Activated CD8-positive, alpha-beta memory T cell treated with anti-CD3 and anti-CD28 coated beads for 36 hours (primary cell): ENCODE measurements at regions not wholly inside any gene's neighbourhood (a gene's known extent, or its start where the extent isn't known, plus 50 kb on each side); places are given as distances from the start of the nearest gene placed in this dataset.

Experiments
- CTCF ChIA-PET: fragments of 350-600 bp; sonication (Branson Sonifier 250); formaldehyde crosslinking; loops from one replicate; lab custom pipeline; 2021; ENCODE audit warnings: antibody characterized with exemption; lab: Charles Lee
- POLR2A ChIA-PET: fragments of 350-600 bp; sonication (Branson Sonifier 250); formaldehyde crosslinking; loops from one replicate; lab custom pipeline; 2021; ENCODE audit warnings: antibody characterized with exemption; lab: Charles Lee

- CTCF ChIA-PET: no interaction called here
- POLR2A ChIA-PET: no interaction called here
Observed at GRCh38 chr22:47651216-47651987, 889.0 kb downstream of the TBC1D22A start.

- ChIA-PET POLR2A (no interaction called here), CTCF (no interaction called here)
Observed at GRCh38 chr22:47647720-47648119, 885.3 kb downstream of the TBC1D22A start.

- CTCF ChIA-PET: no interaction called here
Observed at GRCh38 chr22:47647181-47647580, 884.7 kb downstream of the TBC1D22A start.

GRCh38 chr22:47645923-47646322, 883.5 kb downstream of the TBC1D22A start:
- POLR2A ChIA-PET: no interaction called here
- CTCF ChIA-PET: no interaction called here

More at GRCh38 chr22:47647181-47647580, 884.7 kb downstream of the TBC1D22A start:
- POLR2A ChIA-PET: no interaction called here

- ChIA-PET CTCF (no interaction called here), POLR2A (no interaction called here)
Observed at GRCh38 chr22:47645450-47645914, 883.0 kb downstream of the TBC1D22A start.

- POLR2A ChIA-PET: no interaction called here
- CTCF ChIA-PET: no interaction called here
Observed at GRCh38 chr22:47634347-47634746, 871.9 kb downstream of the TBC1D22A start.

- POLR2A ChIA-PET: no interaction called here
- CTCF ChIA-PET: no interaction called here
Observed at GRCh38 chr22:47633111-47633510, 870.7 kb downstream of the TBC1D22A start.

- ChIA-PET POLR2A (no interaction called here), CTCF (no interaction called here)
Observed at GRCh38 chr22:47632701-47633100, 870.3 kb downstream of the TBC1D22A start.

- POLR2A ChIA-PET: no interaction called here
- CTCF ChIA-PET: no interaction called here
Observed at GRCh38 chr22:47631571-47632102, 869.2 kb downstream of the TBC1D22A start.

GRCh38 chr22:47630741-47631534, 868.5 kb downstream of the TBC1D22A start:
- ChIA-PET POLR2A (no interaction called here), CTCF (no interaction called here)

- CTCF ChIA-PET: no interaction called here
Observed at GRCh38 chr22:47629791-47630655, 867.6 kb downstream of the TBC1D22A start.

GRCh38 chr22:47629273-47629711, 866.8 kb downstream of the TBC1D22A start:
- POLR2A ChIA-PET: no interaction called here

More at GRCh38 chr22:47629791-47630655, 867.6 kb downstream of the TBC1D22A start:
- POLR2A ChIA-PET: no interaction called here

GRCh38 chr22:47628477-47629272, 866.2 kb downstream of the TBC1D22A start:
- ChIA-PET POLR2A (no interaction called here), CTCF (no interaction called here)

More at GRCh38 chr22:47629273-47629711, 866.8 kb downstream of the TBC1D22A start:
- CTCF ChIA-PET: no interaction called here

GRCh38 chr22:47627556-47628253, 865.3 kb downstream of the TBC1D22A start:
- ChIA-PET CTCF (no interaction called here), POLR2A (no interaction called here)

- ChIA-PET POLR2A (no interaction called here), CTCF (no interaction called here)
Observed at GRCh38 chr22:47626428-47627390, 864.3 kb downstream of the TBC1D22A start.

GRCh38 chr22:47625531-47626427, 863.3 kb downstream of the TBC1D22A start:
- CTCF ChIA-PET: no interaction called here
- POLR2A ChIA-PET: no interaction called here
